SK-N-SH (cell line): ENCODE measurements at regions not wholly inside any gene's neighbourhood (a gene's known extent, or its start where the extent isn't known, plus 50 kb on each side); places are given as distances from the start of the nearest gene placed in this dataset.

Experiments used
- CTCF ChIA-PET: fragments of 300-600, 350-600 bp; formaldehyde crosslinking; extraction: SDS; loops from one replicate; lab custom pipeline; 2021; lab: Yijun Ruan, JAX
- POLR2A ChIA-PET: fragments of 350-600 bp; sonication (Branson Sonifier 250); formaldehyde crosslinking; extraction: SDS; loops from one replicate; lab custom pipeline; 2020; ENCODE audit warnings: antibody characterized with exemption, inconsistent platforms; lab: Yijun Ruan, JAX
- DNase-seq: peaks from one replicate; pipeline ENCODE4 v3.0.0; 2012
- H2AFZ ChIP-seq: fragments of 200-600 bp; sonication (generic); 2 replicates; pipeline ENCODE4 v1.8.1; 2016; ENCODE audit warnings: antibody characterized with exemption, mild to moderate bottlenecking, low read depth
- H3F3A ChIP-seq: fragments of 200-600 bp; sonication (generic); replicated peaks from 2 replicates; pipeline ENCODE3; 2016; ENCODE audit warnings: antibody characterized with exemption, mild to moderate bottlenecking; ENCODE audit not compliant: insufficient read depth
- H3K27ac ChIP-seq, 2 experiments: fragments of 200-500 bp in 1 of 2; fragments of 200-600 bp in 1 of 2; sonication (Bioruptor generic) in 1 of 2; sonication (generic), shearing (Covaris generic) in 1 of 2; 2 replicates each; pipeline versions ENCODE4 v1.5.1 to v1.6.1; 2014 to 2016; ENCODE audit warnings: low read depth in 2 of 2, inconsistent platforms in 1 of 2, low read length in 1 of 2, mild to moderate bottlenecking in 1 of 2, mixed read lengths in 1 of 2
- H3K27me3 ChIP-seq: fragments of 200-600 bp; sonication (generic), shearing (Covaris generic); 2 replicates; pipeline ENCODE4 v1.6.1; 2016; ENCODE audit warnings: mixed run types; ENCODE audit not compliant: insufficient read depth
- H3K36me3 ChIP-seq, 2 experiments: fragments of 200-500 bp in 1 of 2; fragments of 200-600 bp in 1 of 2; sonication (Bioruptor generic) in 1 of 2; sonication (generic) in 1 of 2; replicated peaks in 1 of 2; 2 replicates each; pipeline versions ENCODE3 to v1.5.1; 2014 to 2016; ENCODE audit warnings: low read length in 1 of 2, mild to moderate bottlenecking in 1 of 2; ENCODE audit not compliant: insufficient read depth in 2 of 2, control insufficient read depth in 1 of 2
- H3K4me1 ChIP-seq, 2 experiments: fragments of 200-500 bp in 1 of 2; fragments of 200-600 bp in 1 of 2; sonication (Bioruptor generic) in 1 of 2; sonication (generic), shearing (Covaris generic) in 1 of 2; 2 replicates each; pipeline versions ENCODE4 v1.5.1 to v1.6.1; 2014 to 2016; ENCODE audit warnings: low read depth in 1 of 2, low read length in 1 of 2, mixed run types in 1 of 2; ENCODE audit not compliant: insufficient read depth in 2 of 2, control insufficient read depth in 1 of 2
- H3K4me2 ChIP-seq: fragments of 200-600 bp; sonication (generic), shearing (Covaris generic); 2 replicates; pipeline ENCODE4 v1.6.1; 2017; ENCODE audit warnings: mixed run types
- H3K4me3 ChIP-seq, 2 experiments: fragments of 200-500 bp in 1 of 2; fragments of 200-600 bp in 1 of 2; sonication (Bioruptor generic) in 1 of 2; sonication (generic), shearing (Covaris generic) in 1 of 2; 2 replicates each; pipeline versions ENCODE4 v1.5.1 to v1.8.1; 2014 to 2016; ENCODE audit warnings: low read depth in 2 of 2, inconsistent platforms in 1 of 2, low read length in 1 of 2, mild to moderate bottlenecking in 1 of 2, mixed read lengths in 1 of 2, moderate library complexity in 1 of 2
- H3K79me2 ChIP-seq: fragments of 200-600 bp; sonication (generic); 2 replicates; pipeline ENCODE4 v1.8.1; 2017; ENCODE audit warnings: mild to moderate bottlenecking; ENCODE audit not compliant: insufficient read depth
- H3K9ac ChIP-seq: fragments of 200-600 bp; sonication (generic); 2 replicates; pipeline ENCODE4 v1.6.1; 2017; ENCODE audit warnings: mixed run types
- H3K9me2 ChIP-seq: fragments of 200-600 bp; sonication (generic); 2 replicates; pipeline ENCODE4 v1.6.1; 2017; ENCODE audit warnings: mixed run types
- H3K9me3 ChIP-seq: fragments of 200-600 bp; sonication (generic); 2 replicates; pipeline ENCODE4 v1.6.1; 2017; ENCODE audit warnings: mixed run types, mild to moderate bottlenecking, moderate library complexity
- H4K20me1 ChIP-seq: fragments of 200-600 bp; sonication (generic); 2 replicates; pipeline ENCODE4 v1.6.1; 2017; ENCODE audit warnings: mild to moderate bottlenecking, mixed run types; ENCODE audit not compliant: insufficient read depth
- ELF1 ChIP-seq: IDR thresholded peaks from 2 replicates; pipeline ENCODE4 v1.4.0; 2012
- EP300 ChIP-seq, 2 experiments: IDR thresholded peaks; 2 replicates each; pipeline versions ENCODE4 v1.4.0 to v1.6.1; 2012; ENCODE audit warnings: borderline replicate concordance in 1 of 2, low read depth in 1 of 2, low read length in 1 of 2
- EZH2phosphoT487 ChIP-seq: fragments of 200-600 bp; sonication (generic); IDR thresholded peaks from 2 replicates; pipeline ENCODE4 v1.6.1; 2017; ENCODE audit warnings: low read depth, mixed run types, mild to moderate bottlenecking, antibody characterized with exemption, moderate library complexity, borderline replicate concordance
- FOXJ3 ChIP-seq: sonication (generic); formaldehyde crosslinking; IDR thresholded peaks from 2 replicates; pipeline ENCODE4 v1.5.1; 2020; ENCODE audit warnings: mild to moderate bottlenecking, missing genetic modification reagents
- GATA2 ChIP-seq: sonication (generic); formaldehyde crosslinking; IDR thresholded peaks from 2 replicates; pipeline ENCODE4 v1.5.0; 2020; ENCODE audit warnings: mild to moderate bottlenecking, missing genetic modification reagents
- JUND ChIP-seq: IDR thresholded peaks from 2 replicates; pipeline ENCODE4 v1.4.0; 2012
- MAX ChIP-seq: IDR thresholded peaks from 2 replicates; pipeline ENCODE4 v1.4.0; 2012; ENCODE audit warnings: low read depth
- MEF2A ChIP-seq: IDR thresholded peaks from 2 replicates; pipeline ENCODE4 v1.4.0; 2012; ENCODE audit warnings: low read depth, borderline replicate concordance
- MXI1 ChIP-seq: IDR thresholded peaks from 2 replicates; pipeline ENCODE4 v1.6.1; 2012; ENCODE audit warnings: mild to moderate bottlenecking, low read depth, low read length, improper control_type of control experiment
- NRF1 ChIP-seq: IDR thresholded peaks from 2 replicates; pipeline ENCODE4 v1.6.1; 2012; ENCODE audit warnings: low read depth, mild to moderate bottlenecking, low read length
- POLR2AphosphoS5 ChIP-seq: IDR thresholded peaks from 2 replicates; pipeline ENCODE4 v1.6.1; 2012; ENCODE audit warnings: low read depth, low read length
- RAD21 ChIP-seq: IDR thresholded peaks from 2 replicates; pipeline ENCODE4 v1.6.1; 2012; ENCODE audit warnings: mild to moderate bottlenecking, low read length
- RFX5 ChIP-seq: IDR thresholded peaks from 2 replicates; pipeline ENCODE4 v1.6.1; 2012; ENCODE audit warnings: mild to moderate bottlenecking, improper control_type of control experiment, low read length
- SMC3 ChIP-seq: IDR thresholded peaks from 2 replicates; pipeline ENCODE4 v1.6.1; 2012; ENCODE audit warnings: low read depth, low read length, improper control_type of control experiment
- USF1 ChIP-seq: IDR thresholded peaks from 2 replicates; pipeline ENCODE4 v1.4.0; 2012; ENCODE audit warnings: low read depth, borderline replicate concordance
- USF2 ChIP-seq: fragments of 150-350 bp; IDR thresholded peaks from 2 replicates; pipeline ENCODE4 v1.6.1; 2017; ENCODE audit warnings: antibody characterized with exemption, low read length, low read depth, borderline replicate concordance
- YY1 ChIP-seq: IDR thresholded peaks from 2 replicates; pipeline ENCODE4 v1.4.0; 2012; ENCODE audit warnings: low read depth, mild to moderate bottlenecking
- ZBTB33 ChIP-seq: IDR thresholded peaks from 2 replicates; pipeline ENCODE4 v1.4.0; 2012; ENCODE audit warnings: low read depth, borderline replicate concordance
- WGBS: methylation state at CpG from one replicate; pipeline ENCODE4 v1.1.6; 2017; ENCODE audit warnings: low lambda C conversion rate; 5-methylcytosine and 5-hydroxymethylcytosine counted together

- ChIA-PET POLR2A (no interaction called here), CTCF (no interaction called here)
Observed at GRCh38 chr4:186982160-186982559, 258.5 kb upstream of the FAT1 start.

GRCh38 chr4:186984105-186984644 lies 260.5 kb upstream of the FAT1 start:
- DNase-seq, result no peak
- Histone ChIP-seq H3F3A (no peaks in the 10 kb centered on the region), H3K9me2 (no peaks in the 10 kb centered on the region), H3K4me3 (no peak overlapping the region), H3K27ac (no peak overlapping the region), H3K4me1 (no peaks in the 10 kb centered on the region), H3K9ac (no peak overlapping the region), H3K4me2 (no peak overlapping the region), H3K9me3 (no peaks in the 10 kb centered on the region), H3K79me2 (no peaks in the 10 kb centered on the region)
- TF ChIP-seq MEF2A (no peak), NRF1 (no peak), POLR2AphosphoS5 (no peak), RAD21 (no peak), GATA2 (CRISPR knock-in tag) (no peak), EZH2phosphoT487 (no peak), FOXJ3 (no peak), EP300 (IDR thresholded peaks at IDR 0.05; ENCODE audit: borderline replicate concordance in 1 of 2, low read depth in 1 of 2, low read length in 1 of 2) (no peak), MAX (no peak), ZBTB33 (no peak), JUND (no peak), SMC3 (no peak), MXI1 (no peak), YY1 (no peak), USF2 (no peak)
- TF ChIP-seq, all 33 proteins: peak for 0
- 27% methylated on average over 5 of the region's 7 CpGs for WGBS
- ChIA-PET POLR2A (no interaction called here), CTCF (no interaction called here)
- Histone ChIP-seq H4K20me1 (no peaks in the 10 kb centered on the region), H3K27me3 (no peaks in the 10 kb centered on the region), H2AFZ (no peak overlapping the region), H3K36me3 (no peaks in the 10 kb centered on the region)

More at GRCh38 chr4:186982160-186982559, 258.5 kb upstream of the FAT1 start:
- H4K20me1 ChIP-seq, result no peaks in the 10 kb centered on the region
- H3K9ac ChIP-seq, result no peak overlapping the region
- TF ChIP-seq EZH2phosphoT487 (no peak), USF1 (no peak), RFX5 (no peak), ELF1 (no peak), MAX (no peak), USF2 (no peak), SMC3 (no peak), MEF2A (no peak)
- no peaks in the 10 kb centered on the region for H3K9me2 ChIP-seq
- H2AFZ ChIP-seq, result no peak overlapping the region
- H3K4me3 ChIP-seq, result no peak overlapping the region
- no peak for DNase-seq
- H3K27ac ChIP-seq, result no peak overlapping the region
- 38% methylated on average over 7 of the region's 7 CpGs for WGBS
- no peaks in the 10 kb centered on the region for H3K9me3 ChIP-seq
- H3K79me2 ChIP-seq, result no peaks in the 10 kb centered on the region
- no peaks in the 10 kb centered on the region for H3F3A ChIP-seq
- no peaks in the 10 kb centered on the region for H3K27me3 ChIP-seq
- no peaks in the 10 kb centered on the region for H3K4me1 ChIP-seq
- no peak overlapping the region for H3K4me2 ChIP-seq
- H3K36me3 ChIP-seq, result no peaks in the 10 kb centered on the region
